OCI-LY1 (cell line): ENCODE measurements at regions not wholly inside any gene's neighbourhood (a gene's known extent, or its start where the extent isn't known, plus 50 kb on each side); places are given as distances from the start of the nearest gene placed in this dataset.

Experiments used
- H2AFZ ChIP-seq: fragments of 200-600 bp; sonication (generic), shearing (Covaris generic); 2 replicates; pipeline ENCODE4 v1.6.0; 2014; ENCODE audit warnings: antibody characterized with exemption, mild to moderate bottlenecking, low read length
- H3F3A ChIP-seq: fragments of 200-600 bp; sonication (generic), shearing (Covaris generic); 2 replicates; pipeline ENCODE4 v1.6.0; 2014; ENCODE audit warnings: mild to moderate bottlenecking, antibody characterized with exemption, low read length, moderate library complexity; ENCODE audit not compliant: insufficient read depth
- H3K27ac ChIP-seq: fragments of 200-600 bp; sonication (generic); 2 replicates; pipeline ENCODE4 v1.5.1; 2014; ENCODE audit warnings: low read length, mixed run types, mild to moderate bottlenecking, low read depth; ENCODE audit not compliant: poor library complexity, severe bottlenecking
- H3K27me3 ChIP-seq: fragments of 200-600 bp; sonication (generic); 2 replicates; pipeline ENCODE4 v1.6.0; 2014; ENCODE audit warnings: antibody characterized with exemption, mild to moderate bottlenecking, low read length, moderate library complexity; ENCODE audit not compliant: insufficient read depth
- H3K36me3 ChIP-seq: fragments of 200-600 bp; sonication (generic); 2 replicates; pipeline ENCODE4 v1.6.1; 2014; ENCODE audit warnings: mild to moderate bottlenecking, antibody characterized with exemption, low read length, moderate library complexity, mixed read lengths; ENCODE audit not compliant: insufficient read depth
- H3K4me1 ChIP-seq: fragments of 200-600 bp; sonication (generic); 2 replicates; pipeline ENCODE4 v1.5.1; 2014; ENCODE audit warnings: mild to moderate bottlenecking, low read length, moderate library complexity; ENCODE audit not compliant: insufficient read depth, severe bottlenecking
- H3K4me2 ChIP-seq: fragments of 200-600 bp; sonication (generic), shearing (Covaris generic); 2 replicates; pipeline ENCODE4 v1.6.1; 2014; ENCODE audit warnings: low read length
- H3K4me3 ChIP-seq: fragments of 200-600 bp; sonication (generic); 2 replicates; pipeline ENCODE4 v1.5.1; 2014; ENCODE audit warnings: low read length, low read depth, mild to moderate bottlenecking, mixed read lengths; ENCODE audit not compliant: poor library complexity, severe bottlenecking
- H3K79me2 ChIP-seq: fragments of 200-600 bp; shearing (Covaris generic); 2 replicates; pipeline ENCODE4 v1.6.1; 2016; ENCODE audit warnings: mixed run types, low read length, mixed read lengths; ENCODE audit not compliant: insufficient read depth
- H3K9ac ChIP-seq: fragments of 200-600 bp; sonication (generic), shearing (Covaris generic); 2 replicates; pipeline ENCODE4 v1.6.1; 2014; ENCODE audit warnings: mild to moderate bottlenecking, low read length, mixed read lengths
- H3K9me2 ChIP-seq: fragments of 200-600 bp; sonication (generic), shearing (Covaris generic); 2 replicates; pipeline ENCODE4 v1.6.1; 2014; ENCODE audit warnings: low read depth, mild to moderate bottlenecking, low read length, mixed read lengths
- H3K9me3 ChIP-seq: fragments of 200-600 bp; shearing (Covaris generic); 2 replicates; pipeline ENCODE4 v1.6.1; 2014; ENCODE audit warnings: low read length, mixed read lengths
- H4K20me1 ChIP-seq: fragments of 200-600 bp; sonication (generic), shearing (Covaris generic); 2 replicates; pipeline ENCODE4 v1.6.0; 2016; ENCODE audit warnings: mild to moderate bottlenecking, low read length; ENCODE audit not compliant: insufficient read depth
- EZH2 ChIP-seq: fragments of 200-600 bp; sonication (generic), shearing (Covaris generic); IDR thresholded peaks from 2 replicates; pipeline ENCODE4 v1.8.0; 2017; ENCODE audit warnings: borderline replicate concordance, mixed run types, mild to moderate bottlenecking, antibody characterized with exemption, low read length, moderate library complexity, mixed read lengths
- TF ChIP-seq, protein P1 (sequence below): fragments of 200-600 bp; sonication (generic), shearing (Covaris generic); IDR thresholded peaks from 2 replicates; pipeline ENCODE4 v1.5.1; 2017; ENCODE audit warnings: mild to moderate bottlenecking, antibody characterized with exemption, low read length, moderate library complexity, mixed read lengths

DNA sequence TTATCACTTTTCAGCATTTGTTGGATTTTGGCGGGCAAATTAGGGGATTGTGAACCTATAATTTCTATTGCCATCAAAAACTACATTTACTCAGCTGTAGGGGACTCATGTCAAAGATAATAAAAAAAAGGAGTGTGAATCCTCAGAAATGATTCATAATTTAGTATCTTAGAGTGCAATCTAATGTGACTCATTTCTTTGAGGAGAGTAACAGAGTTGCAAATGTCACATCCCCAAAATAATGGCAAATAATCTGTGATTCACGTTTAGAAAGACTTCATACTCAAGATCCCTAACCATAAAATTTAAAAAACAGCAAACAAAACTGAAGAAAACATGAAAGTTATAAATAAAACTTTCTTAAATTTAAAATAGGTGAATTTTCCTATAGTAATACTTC lies 373.0 kb downstream of the CDH2 start:
- Histone ChIP-seq H2AFZ (no peak overlapping the region), H3F3A (no peaks in the 10 kb centered on the region), H3K9me3 (no peaks in the 10 kb centered on the region), H3K27me3 (no peaks in the 10 kb centered on the region), H3K36me3 (no peaks in the 10 kb centered on the region), H3K79me2 (no peaks in the 10 kb centered on the region), H3K9me2 (no peaks in the 10 kb centered on the region), H3K27ac (no peak overlapping the region), H3K4me1 (no peaks in the 10 kb centered on the region), H3K4me3 (no peak overlapping the region), H3K4me2 (no peak overlapping the region), H3K9ac (no peak overlapping the region), H4K20me1 (no peaks in the 10 kb centered on the region)
- TF ChIP-seq, protein P1, sequence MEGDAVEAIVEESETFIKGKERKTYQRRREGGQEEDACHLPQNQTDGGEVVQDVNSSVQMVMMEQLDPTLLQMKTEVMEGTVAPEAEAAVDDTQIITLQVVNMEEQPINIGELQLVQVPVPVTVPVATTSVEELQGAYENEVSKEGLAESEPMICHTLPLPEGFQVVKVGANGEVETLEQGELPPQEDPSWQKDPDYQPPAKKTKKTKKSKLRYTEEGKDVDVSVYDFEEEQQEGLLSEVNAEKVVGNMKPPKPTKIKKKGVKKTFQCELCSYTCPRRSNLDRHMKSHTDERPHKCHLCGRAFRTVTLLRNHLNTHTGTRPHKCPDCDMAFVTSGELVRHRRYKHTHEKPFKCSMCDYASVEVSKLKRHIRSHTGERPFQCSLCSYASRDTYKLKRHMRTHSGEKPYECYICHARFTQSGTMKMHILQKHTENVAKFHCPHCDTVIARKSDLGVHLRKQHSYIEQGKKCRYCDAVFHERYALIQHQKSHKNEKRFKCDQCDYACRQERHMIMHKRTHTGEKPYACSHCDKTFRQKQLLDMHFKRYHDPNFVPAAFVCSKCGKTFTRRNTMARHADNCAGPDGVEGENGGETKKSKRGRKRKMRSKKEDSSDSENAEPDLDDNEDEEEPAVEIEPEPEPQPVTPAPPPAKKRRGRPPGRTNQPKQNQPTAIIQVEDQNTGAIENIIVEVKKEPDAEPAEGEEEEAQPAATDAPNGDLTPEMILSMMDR = no peak

DNA sequence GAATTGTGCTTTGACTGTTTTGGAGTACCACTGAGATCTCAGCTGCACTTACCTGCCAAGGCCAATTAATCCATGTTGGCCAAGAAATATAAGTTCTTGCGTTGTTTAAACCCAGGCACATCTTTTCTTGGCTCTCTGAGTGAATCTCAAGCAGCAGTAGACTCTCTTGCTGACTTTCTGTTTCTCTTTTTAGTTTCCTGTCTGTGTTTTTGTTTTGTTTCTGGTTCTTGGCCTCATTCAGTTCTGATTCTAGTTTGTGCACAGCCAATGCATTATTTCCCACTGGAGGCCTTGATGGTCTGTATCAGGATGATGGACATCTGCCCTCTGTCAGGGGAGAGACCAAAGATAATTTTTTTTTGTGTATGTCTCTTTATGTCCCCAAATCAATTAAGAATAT lies 379.4 kb downstream of the CDH2 start:
- H3K36me3 ChIP-seq = no peaks in the 10 kb centered on the region
- TF ChIP-seq EZH2 = no peak
- TF ChIP-seq, protein P1 = no peak
- H3F3A ChIP-seq = no peaks in the 10 kb centered on the region
- H3K4me3 ChIP-seq = no peak overlapping the region
- no peak overlapping the region for H3K9ac ChIP-seq
- no peak overlapping the region for H2AFZ ChIP-seq
- no peak overlapping the region for H3K27ac ChIP-seq
- H3K9me3 ChIP-seq = no peaks in the 10 kb centered on the region
- H4K20me1 ChIP-seq = no peaks in the 10 kb centered on the region
- no peak overlapping the region for H3K4me2 ChIP-seq
- H3K79me2 ChIP-seq = no peaks in the 10 kb centered on the region
- H3K27me3 ChIP-seq = no peaks in the 10 kb centered on the region
- H3K4me1 ChIP-seq = no peaks in the 10 kb centered on the region
- no peaks in the 10 kb centered on the region for H3K9me2 ChIP-seq

DNA sequence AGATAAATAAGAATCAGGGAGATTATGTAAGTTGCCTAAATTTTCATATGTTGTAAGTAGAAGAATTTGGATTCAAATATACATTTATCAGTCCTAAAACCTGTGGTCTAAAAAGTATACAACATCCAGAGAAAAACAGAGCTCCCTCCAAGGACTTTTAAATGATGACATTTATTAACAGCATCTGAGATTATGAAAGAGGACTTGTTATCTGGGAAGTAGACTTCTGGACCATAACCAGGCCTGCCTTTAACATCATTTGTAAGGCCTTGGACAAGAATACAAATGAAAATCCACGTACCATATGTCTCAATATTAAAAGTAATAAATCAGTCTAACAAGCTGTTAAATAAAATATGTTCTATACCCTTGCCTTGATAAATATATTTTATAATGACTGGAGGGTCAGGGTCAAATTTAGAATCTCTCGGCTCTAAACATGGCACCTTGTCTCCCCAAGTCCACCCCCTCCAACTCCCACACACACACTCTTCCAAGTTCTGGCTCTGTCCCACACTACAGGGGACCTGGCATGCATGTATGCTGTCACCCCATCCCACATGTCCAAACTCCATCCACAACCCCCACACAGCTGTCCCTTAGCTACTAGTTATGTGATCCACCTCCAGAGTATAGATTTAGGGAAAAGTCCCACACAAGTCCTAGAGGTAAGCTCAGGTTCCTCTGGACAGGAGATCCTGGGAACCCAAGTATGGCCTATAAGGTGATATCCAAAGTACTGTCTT lies 382.6 kb downstream of the CDH2 start:
- Histone ChIP-seq H3K36me3 (no peaks in the 10 kb centered on the region), H3K4me3 (no peak overlapping the region), H3F3A (no peaks in the 10 kb centered on the region), H4K20me1 (no peaks in the 10 kb centered on the region), H3K27me3 (no peaks in the 10 kb centered on the region), H3K9me2 (no peaks in the 10 kb centered on the region), H3K9ac (no peak overlapping the region), H3K4me1 (no peaks in the 10 kb centered on the region), H2AFZ (no peak overlapping the region), H3K27ac (no peak overlapping the region), H3K9me3 (no peaks in the 10 kb centered on the region), H3K4me2 (no peak overlapping the region), H3K79me2 (no peaks in the 10 kb centered on the region)
- TF ChIP-seq EZH2 = no peak
- TF ChIP-seq, protein P1 = no peak
